ENCODE measurements at regions not wholly inside any gene's neighbourhood (a gene's known extent, or its start where the extent isn't known, plus 50 kb on each side); places are given as distances from the start of the nearest gene placed in this dataset.
"Not testable (repeated sequence)": the region's sequence is repeated elsewhere in the genome, so short reads cannot be mapped to it uniquely, and the experiment has no call there.

- intact Hi-C loops (cut with DNase I; ENCODE audit: low total_unique reads) = no loop called here
- Histone ChIP-seq H3K27me3 (peaks cover 0 to 8% (median 0%) of the 10 kb centered on the region in 3 donors), H3K36me3 (no peaks in the 10 kb centered on the region), H3K4me1 (no peaks in the 10 kb centered on the region), H3K9me3 (no peaks in the 10 kb centered on the region), H3K27ac (no peak overlapping the region), H3K4me3 (no peak overlapping the region)
- WGBS, 5 donors = 77 to 84% (median 80%) methylated on average over 5 of the region's 5 CpGs
- TF ChIP-seq EP300 (IDR thresholded peaks at IDR 0.05) (no peak), CTCF (IDR thresholded peaks at IDR 0.05) (no peak), POLR2A (IDR thresholded peaks at IDR 0.05) (no peak)
- DNase-seq = no peak
These were observed 1517.5 kb downstream of the RPIA start for GRCh38 chr2:90209009-90209408.

GRCh38 chr2:90209806-90210205 lies 1518.3 kb downstream of the RPIA start:
- H3K4me1 ChIP-seq = no peaks in the 10 kb centered on the region
- no peaks in the 10 kb centered on the region for H3K9me3 ChIP-seq
- H3K27ac ChIP-seq = no peak overlapping the region
- no peak for TF ChIP-seq EP300 (IDR thresholded peaks at IDR 0.05)
- no peaks in the 10 kb centered on the region for H3K36me3 ChIP-seq
- no peak for DNase-seq
- peaks cover 0 to 8% (median 0%) of the 10 kb centered on the region in 3 donors for H3K27me3 ChIP-seq
- no peak overlapping the region for H3K4me3 ChIP-seq
- WGBS, 5 donors = 71 to 93% (median 87%) methylated on average over 4 of the region's 4 CpGs
- intact Hi-C loops (cut with DNase I; ENCODE audit: low total_unique reads) = no loop called here

GRCh38 chr2:90215880-90216279 lies 1524.4 kb downstream of the RPIA start:
- WGBS, 5 donors = 30 to 69% (median 48%) methylated on average over 1 to 2 of the region's 2 CpGs
- H3K4me1 ChIP-seq; H3K4me3 ChIP-seq; intact Hi-C loops (cut with DNase I; ENCODE audit: low total_unique reads); H3K36me3 ChIP-seq; DNase-seq; H3K9me3 ChIP-seq; H3K27ac ChIP-seq; H3K27me3 ChIP-seq: not testable (repeated sequence)

GRCh38 chr2:90216801-90217200 lies 1525.3 kb downstream of the RPIA start:
- WGBS, 5 donors = 22 to 45% (median 36%) methylated on average over 1 of the region's 1 CpG
- intact Hi-C loops (cut with DNase I; ENCODE audit: low total_unique reads); H3K4me3 ChIP-seq; H3K36me3 ChIP-seq; H3K4me1 ChIP-seq; H3K9me3 ChIP-seq; H3K27ac ChIP-seq; DNase-seq; H3K27me3 ChIP-seq: not testable (repeated sequence)

DNA sequence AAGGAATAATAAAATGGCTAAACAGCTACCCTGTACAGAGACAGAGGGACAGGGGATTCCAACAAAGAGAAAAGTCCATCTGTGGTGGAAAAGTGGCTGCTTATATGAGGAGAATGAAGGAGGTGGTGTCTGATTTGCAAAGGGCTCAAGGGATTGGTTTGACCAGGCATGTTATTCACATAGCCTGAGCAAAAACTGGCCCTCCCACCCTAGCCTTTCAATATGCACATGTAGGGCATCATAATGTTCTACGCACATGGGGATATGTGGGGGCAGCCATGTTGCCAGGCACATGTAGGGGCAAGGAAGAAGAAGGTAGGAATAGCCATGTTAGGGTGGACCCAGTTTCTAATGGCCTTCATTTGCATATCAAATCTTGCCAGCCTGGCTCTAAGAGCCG lies 1527.1 kb downstream of the RPIA start:
- intact Hi-C loops (cut with DNase I; ENCODE audit: low total_unique reads); H3K36me3 ChIP-seq; H3K4me3 ChIP-seq; H3K27ac ChIP-seq; H3K9me3 ChIP-seq; H3K4me1 ChIP-seq; H3K27me3 ChIP-seq; DNase-seq: not testable (repeated sequence)
- 96 to 100% (median 100%) methylated on average over 1 of the region's 2 CpGs; no CpG with 5 or more reads in 1 of the 5 donors for WGBS, 5 donors

GRCh38 chr2:90220623-90221299 lies 1529.3 kb downstream of the RPIA start:
- H3K36me3 ChIP-seq; H3K27ac ChIP-seq; H3K4me1 ChIP-seq; H3K9me3 ChIP-seq; H3K4me3 ChIP-seq; DNase-seq; intact Hi-C loops (cut with DNase I; ENCODE audit: low total_unique reads); H3K27me3 ChIP-seq: not testable (repeated sequence)
- 74 to 85% (median 77%) methylated on average over 2 of the region's 2 CpGs for WGBS, 5 donors

- H3K9me3 ChIP-seq = no peaks in the 10 kb centered on the region
- H3K36me3 ChIP-seq = no peaks in the 10 kb centered on the region
- H3K4me3 ChIP-seq = no peak overlapping the region
- peaks cover 0 to 5% (median 0%) of the 10 kb centered on the region in 3 donors for H3K27me3 ChIP-seq
- WGBS, 5 donors = 25 to 50% (median 32%) methylated on average over 1 of the region's 1 CpG
- no peak for DNase-seq
- H3K27ac ChIP-seq = no peak overlapping the region
- no peaks in the 10 kb centered on the region for H3K4me1 ChIP-seq
- intact Hi-C loops (cut with DNase I; ENCODE audit: low total_unique reads) = no loop called here
- no peak for TF ChIP-seq POLR2A (IDR thresholded peaks at IDR 0.05)
- no peak for TF ChIP-seq CTCF (IDR thresholded peaks at IDR 0.05)
- no peak for TF ChIP-seq EP300 (IDR thresholded peaks at IDR 0.05)
- no peak for TF ChIP-seq POLR2AphosphoS5 (IDR thresholded peaks at IDR 0.05)
These were observed 1529.8 kb downstream of the RPIA start for GRCh38 chr2:90221300-90221651.

- H3K4me3 ChIP-seq; H3K36me3 ChIP-seq; H3K4me1 ChIP-seq; DNase-seq; H3K27ac ChIP-seq; H3K27me3 ChIP-seq; H3K9me3 ChIP-seq; intact Hi-C loops (cut with DNase I; ENCODE audit: low total_unique reads): not testable (repeated sequence)
These were observed 1533.3 kb downstream of the RPIA start for GRCh38 chr2:90224767-90225166.

All from stomach (tissue), 8 donors.